IMR-90 (cell line): ENCODE measurements at regions not wholly inside any gene's neighbourhood (a gene's known extent, or its start where the extent isn't known, plus 50 kb on each side); places are given as distances from the start of the nearest gene placed in this dataset.
"Not testable (repeated sequence)": the region's sequence is repeated elsewhere in the genome, so short reads cannot be mapped to it uniquely, and the experiment has no call there.

Experiments
- ATAC-seq: fragments of 200-7000 bp; cut with Tn5 transposase; 2 replicates; pipeline ENCODE4 v1.9.1; 2020; ENCODE audit warnings: low read depth, mild to moderate bottlenecking, moderate library complexity
- BruUV-seq: library from RNA; stranded (reverse); fragments of 400-500 nt; replicated peaks from 2 replicates; lab custom pipeline; 2021; lab: Mats Ljungman, UMichigan
- CTCF ChIA-PET: fragments of 300-600 bp; formaldehyde crosslinking; extraction: SDS; loops from one replicate; lab custom pipeline; 2021; ENCODE audit warnings: antibody characterized with exemption; lab: Yijun Ruan, JAX
- POLR2A ChIA-PET: fragments of 300-600 bp; sonication (Branson Sonifier 250); formaldehyde crosslinking; loops from one replicate; lab custom pipeline; 2022; ENCODE audit warnings: antibody characterized with exemption; ENCODE audit not compliant: unreplicated experiment; lab: Charles Lee
- DNase-seq: peaks from one replicate; pipeline ENCODE4 v3.0.0; 2013
- H2AFZ ChIP-seq: replicated peaks from 2 replicates; pipeline ENCODE3; 2013; ENCODE audit warnings: low read length, mild to moderate bottlenecking; ENCODE audit not compliant: poor library complexity
- H2AK5ac ChIP-seq: 2 replicates; pipeline ENCODE4 v1.6.1; 2013; ENCODE audit warnings: low read depth, low read length, inconsistent platforms
- H2AK9ac ChIP-seq: replicated peaks from 2 replicates; pipeline ENCODE3; 2013; ENCODE audit warnings: mild to moderate bottlenecking, low read depth, low read length, moderate library complexity; ENCODE audit not compliant: poor library complexity
- H2BK120ac ChIP-seq: 2 replicates; pipeline ENCODE4 v1.6.1; 2013; ENCODE audit warnings: low read depth, low read length, inconsistent platforms
- H2BK15ac ChIP-seq: 3 replicates; pipeline ENCODE4 v1.6.1; 2013; ENCODE audit warnings: low read depth, low read length, inconsistent platforms
- H2BK20ac ChIP-seq: 2 replicates; pipeline ENCODE4 v1.6.1; 2013; ENCODE audit warnings: low read depth, mild to moderate bottlenecking, inconsistent platforms, low read length, moderate library complexity
- H2BK5ac ChIP-seq: 2 replicates; pipeline ENCODE4 v1.6.1; 2013; ENCODE audit warnings: mild to moderate bottlenecking, low read depth, low read length, inconsistent platforms; ENCODE audit not compliant: poor library complexity, severe bottlenecking
- H3K14ac ChIP-seq: replicated peaks from 2 replicates; pipeline ENCODE4 v1.6.1; 2013; ENCODE audit warnings: low read depth, low read length, inconsistent platforms
- H3K18ac ChIP-seq: 2 replicates; pipeline ENCODE4 v1.6.1; 2013; ENCODE audit warnings: low read depth, low read length, control low read depth
- H3K23ac ChIP-seq: 2 replicates; pipeline ENCODE4 v1.6.1; 2013; ENCODE audit warnings: low read depth, low read length, inconsistent platforms
- H3K27ac ChIP-seq: 2 replicates; pipeline ENCODE4 v1.5.1; 2013; ENCODE audit warnings: mild to moderate bottlenecking, control low read depth, low read length; ENCODE audit not compliant: insufficient read depth
- H3K27me3 ChIP-seq: 2 replicates; pipeline ENCODE4 v1.6.1; 2013; ENCODE audit warnings: low read length; ENCODE audit not compliant: control insufficient read depth, insufficient read depth
- H3K36me3 ChIP-seq: 2 replicates; pipeline ENCODE4 v1.6.1; 2013; ENCODE audit warnings: low read length, mixed read lengths; ENCODE audit not compliant: control insufficient read depth, insufficient read depth
- H3K4ac ChIP-seq: 2 replicates; pipeline ENCODE4 v1.6.1; 2013; ENCODE audit warnings: low read depth, low read length, inconsistent platforms
- H3K4me1 ChIP-seq: 2 replicates; pipeline ENCODE4 v1.6.1; 2013; ENCODE audit warnings: low read length, mixed read lengths; ENCODE audit not compliant: control insufficient read depth, insufficient read depth
- H3K4me2 ChIP-seq: 2 replicates; pipeline ENCODE4 v1.6.1; 2013; ENCODE audit warnings: low read depth, mild to moderate bottlenecking, control low read depth, low read length, moderate library complexity
- H3K4me3 ChIP-seq: 2 replicates; pipeline ENCODE4 v1.5.1; 2013; ENCODE audit warnings: low read depth, mild to moderate bottlenecking, control low read depth, low read length, moderate library complexity; ENCODE audit not compliant: insufficient read depth
- H3K56ac ChIP-seq: 2 replicates; pipeline ENCODE4 v1.6.1; 2013; ENCODE audit warnings: low read length, inconsistent platforms; ENCODE audit not compliant: insufficient read depth; ENCODE audit errors: extremely low read depth
- H3K79me1 ChIP-seq, 2 experiments: 2 replicates each; pipeline ENCODE4 v1.6.1; 2013; ENCODE audit warnings: low read length in 2 of 2, inconsistent platforms in 1 of 2, low read depth in 1 of 2
- H3K9ac ChIP-seq: 2 replicates; pipeline ENCODE4 v1.6.1; 2013; ENCODE audit warnings: low read depth, low read length, control low read depth
- H3K9me1 ChIP-seq: 2 replicates; pipeline ENCODE4 v1.6.1; 2013; ENCODE audit warnings: low read length, inconsistent platforms; ENCODE audit not compliant: insufficient read depth
- H3K9me3 ChIP-seq: 2 replicates; pipeline ENCODE4 v1.6.1; 2013; ENCODE audit warnings: low read length; ENCODE audit not compliant: control insufficient read depth, insufficient read depth
- H4K20me1 ChIP-seq: 2 replicates; pipeline ENCODE4 v1.6.1; 2013; ENCODE audit warnings: low read length, inconsistent platforms; ENCODE audit not compliant: insufficient read depth
- H4K5ac ChIP-seq: 2 replicates; pipeline ENCODE4 v1.6.1; 2013; ENCODE audit warnings: mild to moderate bottlenecking, low read depth, low read length, control low read depth
- H4K8ac ChIP-seq, 2 experiments: 2 replicates each; pipeline ENCODE4 v1.6.1; 2013; ENCODE audit warnings: low read depth in 2 of 2, low read length in 2 of 2, control low read depth in 1 of 2, inconsistent platforms in 1 of 2
- H4K91ac ChIP-seq: 2 replicates; pipeline ENCODE4 v1.6.1; 2013; ENCODE audit warnings: low read depth, low read length, inconsistent platforms; ENCODE audit not compliant: insufficient read depth
- WGBS, 2 experiments: methylation state at CpG; one replicate each; pipeline versions ENCODE4 v1.1.5 to v1.1.7; 2013; ENCODE audit warnings: missing lambda C conversion rate in 2 of 2; ENCODE audit not compliant: insufficient read length in 1 of 2; ENCODE audit errors: extremely low coverage in 2 of 2; 5-methylcytosine and 5-hydroxymethylcytosine counted together
- dilution Hi-C: fragments of 300-500 bp; cut with HindIII; formaldehyde crosslinking; loops from one replicate; pipeline ENCODE4 v1.14.3; 2018; ENCODE audit warnings: low sequenced_read_pairs; ENCODE audit not compliant: unreplicated experiment
- in situ Hi-C: fragments of 300-500 bp; cut with MboI; formaldehyde crosslinking; loops from 3 replicates; pipeline ENCODE4 v1.14.3; 2019; ENCODE audit warnings: low sequenced_read_pairs, inconsistent platforms, mixed read lengths
- intact Hi-C: fragments of 100-400 bp; cut with micrococcal nuclease; formaldehyde crosslinking; loops from 2 replicates; pipeline ENCODE4 v1.10.0; 2022
- TF ChIP-seq, protein P1 (sequence below): fragments of 150-350 bp; IDR thresholded peaks from 2 replicates; pipeline ENCODE4 v1.6.1; 2016; ENCODE audit warnings: low read depth, mild to moderate bottlenecking, low read length, moderate library complexity, borderline replicate concordance

DNA sequence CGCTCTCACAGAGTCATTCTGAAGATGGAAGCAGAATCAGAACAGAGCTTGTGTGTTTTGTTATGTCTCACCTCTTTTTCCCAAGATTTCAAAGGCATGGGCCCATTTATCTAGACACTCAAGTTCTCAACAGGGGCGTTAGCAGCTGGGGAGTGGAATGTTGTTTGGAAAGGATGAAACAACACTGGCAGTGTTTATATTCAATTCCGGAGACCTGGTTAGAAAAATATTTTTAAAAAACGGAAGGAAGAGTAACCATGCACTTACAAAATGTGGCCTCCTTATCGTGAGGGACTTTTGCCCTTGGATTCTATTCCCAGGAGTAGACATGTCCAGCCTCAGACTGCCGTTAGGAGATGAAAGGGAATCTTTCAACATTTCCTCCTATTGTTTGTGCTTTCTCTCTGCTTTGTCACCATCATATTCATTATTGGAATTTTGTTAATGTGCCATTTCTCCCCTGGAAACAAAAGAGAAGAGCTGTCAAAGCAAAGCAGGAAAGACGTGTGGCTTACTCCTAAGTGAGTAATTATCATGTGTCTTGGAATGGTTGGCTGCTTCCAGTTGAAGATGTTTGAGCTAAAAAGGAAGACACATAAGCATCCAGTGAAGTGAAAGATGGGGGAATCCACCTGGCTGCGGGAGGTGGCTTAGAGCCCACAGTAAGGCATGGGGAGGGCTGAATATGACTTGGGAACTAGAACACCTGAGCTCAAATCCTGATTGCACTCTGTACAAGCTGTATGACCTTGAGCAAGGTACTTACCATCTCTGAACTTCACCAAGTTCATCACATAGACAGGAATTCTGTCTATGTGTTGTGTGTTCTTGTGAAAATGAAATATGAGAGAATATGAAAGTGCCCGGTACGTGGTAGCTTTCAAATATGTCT, 71.7 kb upstream of the JUN start (continued):
- TF ChIP-seq, protein P1, sequence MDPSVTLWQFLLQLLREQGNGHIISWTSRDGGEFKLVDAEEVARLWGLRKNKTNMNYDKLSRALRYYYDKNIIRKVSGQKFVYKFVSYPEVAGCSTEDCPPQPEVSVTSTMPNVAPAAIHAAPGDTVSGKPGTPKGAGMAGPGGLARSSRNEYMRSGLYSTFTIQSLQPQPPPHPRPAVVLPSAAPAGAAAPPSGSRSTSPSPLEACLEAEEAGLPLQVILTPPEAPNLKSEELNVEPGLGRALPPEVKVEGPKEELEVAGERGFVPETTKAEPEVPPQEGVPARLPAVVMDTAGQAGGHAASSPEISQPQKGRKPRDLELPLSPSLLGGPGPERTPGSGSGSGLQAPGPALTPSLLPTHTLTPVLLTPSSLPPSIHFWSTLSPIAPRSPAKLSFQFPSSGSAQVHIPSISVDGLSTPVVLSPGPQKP: no peak

DNA sequence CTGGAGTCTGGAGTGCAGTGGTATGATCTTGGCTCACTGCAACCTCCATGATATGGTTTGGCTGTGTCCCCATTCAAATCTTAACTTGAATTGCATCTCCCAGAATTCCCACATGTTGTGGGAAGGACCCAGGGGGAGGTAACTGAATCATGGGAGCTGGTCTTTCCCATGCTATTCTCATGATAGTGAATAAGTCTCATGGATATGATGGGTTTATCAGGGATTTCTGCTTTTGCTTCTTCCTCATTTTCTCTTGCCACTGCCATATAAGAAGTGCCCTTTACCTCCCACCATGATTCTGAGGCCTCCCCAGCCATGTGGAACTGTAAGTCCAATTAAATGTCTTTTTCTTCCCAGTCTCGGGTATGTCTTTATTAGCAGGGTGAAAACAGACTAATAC, 72.4 kb upstream of the JUN start:
- H2AFZ ChIP-seq, H3K27ac ChIP-seq, DNase-seq, POLR2A ChIA-PET, H2BK20ac ChIP-seq, CTCF ChIA-PET, H2AK5ac ChIP-seq, H3K18ac ChIP-seq, H2BK15ac ChIP-seq, H3K23ac ChIP-seq, H3K14ac ChIP-seq, H2AK9ac ChIP-seq, H3K4ac ChIP-seq, H4K5ac ChIP-seq, H4K20me1 ChIP-seq, H3K79me1 ChIP-seq, H4K8ac ChIP-seq, H3K9ac ChIP-seq, H3K4me3 ChIP-seq, ATAC-seq, H3K9me3 ChIP-seq, H2BK120ac ChIP-seq, H4K91ac ChIP-seq, BruUV-seq, dilution Hi-C loops, H3K4me2 ChIP-seq, H3K36me3 ChIP-seq, intact Hi-C loops, H3K27me3 ChIP-seq, in situ Hi-C loops, H2BK5ac ChIP-seq, H3K56ac ChIP-seq: not testable (repeated sequence)
- peaks cover 15% of the 10 kb centered on the region for H3K4me1 ChIP-seq
- peaks cover 13% of the 10 kb centered on the region for H3K9me1 ChIP-seq
- no CpG with 5 or more reads among the region's 1 CpG for WGBS, 2 experiments
